ENCODE measurements at regions not wholly inside any gene's neighbourhood (a gene's known extent, or its start where the extent isn't known, plus 50 kb on each side); places are given as distances from the start of the nearest gene placed in this dataset.
"Not testable (repeated sequence)": the region's sequence is repeated elsewhere in the genome, so short reads cannot be mapped to it uniquely, and the experiment has no call there.

GRCh38 chr12:88684610-88685009 is 104.3 kb upstream of the KITLG start:
- H3K27me3 ChIP-seq (ENCODE audit: control insufficient read depth, insufficient read depth, low read length), result no peaks in the 10 kb centered on the region
- TF ChIP-seq CTCF (IDR thresholded peaks at IDR 0.05; ENCODE audit: insufficient read depth, low read length, severe bottlenecking), result no peak
- FAIRE-seq, result no peak
- no peak for DNase-seq (ENCODE audit: low read depth)
- no peak overlapping the region for H3K4me3 ChIP-seq (ENCODE audit: low read depth, low read length)
- H3K36me3 ChIP-seq (ENCODE audit: control insufficient read depth, insufficient read depth, low read length), result no peaks in the 10 kb centered on the region

- FAIRE-seq (no peak), DNase-seq (ENCODE audit: low read depth) (no peak)
- Histone ChIP-seq H3K27me3 (ENCODE audit: control insufficient read depth, insufficient read depth, low read length) (no peaks in the 10 kb centered on the region), H3K4me3 (ENCODE audit: low read depth, low read length) (no peak overlapping the region), H3K36me3 (ENCODE audit: control insufficient read depth, insufficient read depth, low read length) (no peaks in the 10 kb centered on the region)
- TF ChIP-seq CTCF (IDR thresholded peaks at IDR 0.05; ENCODE audit: insufficient read depth, low read length, severe bottlenecking), result no peak
Observed at GRCh38 chr12:88684170-88684569, 103.9 kb upstream of the KITLG start.

- FAIRE-seq (no peak), DNase-seq (ENCODE audit: low read depth) (no peak)
- TF ChIP-seq CTCF (IDR thresholded peaks at IDR 0.05; ENCODE audit: insufficient read depth, low read length, severe bottlenecking), result no peak
- H3K27me3 ChIP-seq (ENCODE audit: control insufficient read depth, insufficient read depth, low read length), result no peaks in the 10 kb centered on the region
- H3K36me3 ChIP-seq (ENCODE audit: control insufficient read depth, insufficient read depth, low read length), result no peaks in the 10 kb centered on the region
- no peak overlapping the region for H3K4me3 ChIP-seq (ENCODE audit: low read depth, low read length)
Observed at GRCh38 chr12:88683628-88684027, 103.4 kb upstream of the KITLG start.

- TF ChIP-seq CTCF (IDR thresholded peaks at IDR 0.05; ENCODE audit: insufficient read depth, low read length, severe bottlenecking), result no peak
- H3K4me3 ChIP-seq (ENCODE audit: low read depth, low read length), result no peak overlapping the region
- no peak for DNase-seq (ENCODE audit: low read depth)
- no peak for FAIRE-seq
- H3K36me3 ChIP-seq (ENCODE audit: control insufficient read depth, insufficient read depth, low read length), result no peaks in the 10 kb centered on the region
- no peaks in the 10 kb centered on the region for H3K27me3 ChIP-seq (ENCODE audit: control insufficient read depth, insufficient read depth, low read length)
Observed at GRCh38 chr12:88681271-88681670, 101.0 kb upstream of the KITLG start.

- FAIRE-seq (no peak), DNase-seq (ENCODE audit: low read depth) (no peak)
- TF ChIP-seq CTCF (IDR thresholded peaks at IDR 0.05; ENCODE audit: insufficient read depth, low read length, severe bottlenecking), result no peak
- no peaks in the 10 kb centered on the region for H3K27me3 ChIP-seq (ENCODE audit: control insufficient read depth, insufficient read depth, low read length)
- no peaks in the 10 kb centered on the region for H3K36me3 ChIP-seq (ENCODE audit: control insufficient read depth, insufficient read depth, low read length)
- H3K4me3 ChIP-seq (ENCODE audit: low read depth, low read length), result no peak overlapping the region
Observed at GRCh38 chr12:88677464-88677863, 97.2 kb upstream of the KITLG start.

- not testable (repeated sequence) for FAIRE-seq; H3K27me3 ChIP-seq (ENCODE audit: control insufficient read depth, insufficient read depth, low read length); DNase-seq (ENCODE audit: low read depth); H3K4me3 ChIP-seq (ENCODE audit: low read depth, low read length); H3K36me3 ChIP-seq (ENCODE audit: control insufficient read depth, insufficient read depth, low read length)
Observed at GRCh38 chr12:88667615-88668014, 87.3 kb upstream of the KITLG start.
